IMR-90 (cell line): ENCODE measurements at regions not wholly inside any gene's neighbourhood (a gene's known extent, or its start where the extent isn't known, plus 50 kb on each side); places are given as distances from the start of the nearest gene placed in this dataset.

Experiments
- ATAC-seq: fragments of 200-7000 bp; cut with Tn5 transposase; 2 replicates; pipeline ENCODE4 v1.9.1; 2020; ENCODE audit warnings: low read depth, mild to moderate bottlenecking, moderate library complexity
- BruUV-seq: library from RNA; stranded (reverse); fragments of 400-500 nt; replicated peaks from 2 replicates; lab custom pipeline; 2021; lab: Mats Ljungman, UMichigan
- CTCF ChIA-PET: fragments of 300-600 bp; formaldehyde crosslinking; extraction: SDS; loops from one replicate; lab custom pipeline; 2021; ENCODE audit warnings: antibody characterized with exemption; lab: Yijun Ruan, JAX
- POLR2A ChIA-PET: fragments of 300-600 bp; sonication (Branson Sonifier 250); formaldehyde crosslinking; loops from one replicate; lab custom pipeline; 2022; ENCODE audit warnings: antibody characterized with exemption; ENCODE audit not compliant: unreplicated experiment; lab: Charles Lee
- DNase-seq: peaks from one replicate; pipeline ENCODE4 v3.0.0; 2013
- H2AFZ ChIP-seq: replicated peaks from 2 replicates; pipeline ENCODE3; 2013; ENCODE audit warnings: low read length, mild to moderate bottlenecking; ENCODE audit not compliant: poor library complexity
- H2AK5ac ChIP-seq: 2 replicates; pipeline ENCODE4 v1.6.1; 2013; ENCODE audit warnings: low read depth, low read length, inconsistent platforms
- H2AK9ac ChIP-seq: replicated peaks from 2 replicates; pipeline ENCODE3; 2013; ENCODE audit warnings: mild to moderate bottlenecking, low read depth, low read length, moderate library complexity; ENCODE audit not compliant: poor library complexity
- H2BK120ac ChIP-seq: 2 replicates; pipeline ENCODE4 v1.6.1; 2013; ENCODE audit warnings: low read depth, low read length, inconsistent platforms
- H2BK15ac ChIP-seq: 3 replicates; pipeline ENCODE4 v1.6.1; 2013; ENCODE audit warnings: low read depth, low read length, inconsistent platforms
- H2BK20ac ChIP-seq: 2 replicates; pipeline ENCODE4 v1.6.1; 2013; ENCODE audit warnings: low read depth, mild to moderate bottlenecking, inconsistent platforms, low read length, moderate library complexity
- H2BK5ac ChIP-seq: 2 replicates; pipeline ENCODE4 v1.6.1; 2013; ENCODE audit warnings: mild to moderate bottlenecking, low read depth, low read length, inconsistent platforms; ENCODE audit not compliant: poor library complexity, severe bottlenecking
- H3K14ac ChIP-seq: replicated peaks from 2 replicates; pipeline ENCODE4 v1.6.1; 2013; ENCODE audit warnings: low read depth, low read length, inconsistent platforms
- H3K18ac ChIP-seq: 2 replicates; pipeline ENCODE4 v1.6.1; 2013; ENCODE audit warnings: low read depth, low read length, control low read depth
- H3K23ac ChIP-seq: 2 replicates; pipeline ENCODE4 v1.6.1; 2013; ENCODE audit warnings: low read depth, low read length, inconsistent platforms
- H3K27ac ChIP-seq: 2 replicates; pipeline ENCODE4 v1.5.1; 2013; ENCODE audit warnings: mild to moderate bottlenecking, control low read depth, low read length; ENCODE audit not compliant: insufficient read depth
- H3K27me3 ChIP-seq: 2 replicates; pipeline ENCODE4 v1.6.1; 2013; ENCODE audit warnings: low read length; ENCODE audit not compliant: control insufficient read depth, insufficient read depth
- H3K36me3 ChIP-seq: 2 replicates; pipeline ENCODE4 v1.6.1; 2013; ENCODE audit warnings: low read length, mixed read lengths; ENCODE audit not compliant: control insufficient read depth, insufficient read depth
- H3K4ac ChIP-seq: 2 replicates; pipeline ENCODE4 v1.6.1; 2013; ENCODE audit warnings: low read depth, low read length, inconsistent platforms
- H3K4me1 ChIP-seq: 2 replicates; pipeline ENCODE4 v1.6.1; 2013; ENCODE audit warnings: low read length, mixed read lengths; ENCODE audit not compliant: control insufficient read depth, insufficient read depth
- H3K4me2 ChIP-seq: 2 replicates; pipeline ENCODE4 v1.6.1; 2013; ENCODE audit warnings: low read depth, mild to moderate bottlenecking, control low read depth, low read length, moderate library complexity
- H3K4me3 ChIP-seq: 2 replicates; pipeline ENCODE4 v1.5.1; 2013; ENCODE audit warnings: low read depth, mild to moderate bottlenecking, control low read depth, low read length, moderate library complexity; ENCODE audit not compliant: insufficient read depth
- H3K56ac ChIP-seq: 2 replicates; pipeline ENCODE4 v1.6.1; 2013; ENCODE audit warnings: low read length, inconsistent platforms; ENCODE audit not compliant: insufficient read depth; ENCODE audit errors: extremely low read depth
- H3K79me1 ChIP-seq, 2 experiments: 2 replicates each; pipeline ENCODE4 v1.6.1; 2013; ENCODE audit warnings: low read length in 2 of 2, inconsistent platforms in 1 of 2, low read depth in 1 of 2
- H3K9ac ChIP-seq: 2 replicates; pipeline ENCODE4 v1.6.1; 2013; ENCODE audit warnings: low read depth, low read length, control low read depth
- H3K9me1 ChIP-seq: 2 replicates; pipeline ENCODE4 v1.6.1; 2013; ENCODE audit warnings: low read length, inconsistent platforms; ENCODE audit not compliant: insufficient read depth
- H3K9me3 ChIP-seq: 2 replicates; pipeline ENCODE4 v1.6.1; 2013; ENCODE audit warnings: low read length; ENCODE audit not compliant: control insufficient read depth, insufficient read depth
- H4K20me1 ChIP-seq: 2 replicates; pipeline ENCODE4 v1.6.1; 2013; ENCODE audit warnings: low read length, inconsistent platforms; ENCODE audit not compliant: insufficient read depth
- H4K5ac ChIP-seq: 2 replicates; pipeline ENCODE4 v1.6.1; 2013; ENCODE audit warnings: mild to moderate bottlenecking, low read depth, low read length, control low read depth
- H4K8ac ChIP-seq, 2 experiments: 2 replicates each; pipeline ENCODE4 v1.6.1; 2013; ENCODE audit warnings: low read depth in 2 of 2, low read length in 2 of 2, control low read depth in 1 of 2, inconsistent platforms in 1 of 2
- H4K91ac ChIP-seq: 2 replicates; pipeline ENCODE4 v1.6.1; 2013; ENCODE audit warnings: low read depth, low read length, inconsistent platforms; ENCODE audit not compliant: insufficient read depth
- BHLHE40 ChIP-seq: fragments of 150-350 bp; IDR thresholded peaks from 2 replicates; pipeline ENCODE4 v1.6.1; 2016; ENCODE audit warnings: mild to moderate bottlenecking, low read depth, low read length
- CEBPB ChIP-seq: IDR thresholded peaks from 2 replicates; pipeline ENCODE4 v1.6.1; 2012; ENCODE audit warnings: low read depth, low read length, improper control_type of control experiment
- CHD1 ChIP-seq: IDR thresholded peaks from 2 replicates; pipeline ENCODE4 v1.6.1; 2012; ENCODE audit warnings: low read depth, low read length, improper control_type of control experiment
- CTCF ChIP-seq: conservative IDR thresholded peaks from 2 replicates; pipeline ENCODE4 v1.5.1; 2012; ENCODE audit warnings: mild to moderate bottlenecking, low read depth, low read length, improper control_type of control experiment
- ELK1 ChIP-seq: fragments of 150-350 bp; IDR thresholded peaks from 2 replicates; pipeline ENCODE4 v1.6.1; 2016; ENCODE audit warnings: low read depth, mild to moderate bottlenecking, low read length, moderate library complexity, borderline replicate concordance
- FOS ChIP-seq: fragments of 150-350 bp; IDR thresholded peaks from 2 replicates; pipeline ENCODE4 v1.6.1; 2016; ENCODE audit warnings: low read depth, low read length
- MAFK ChIP-seq: IDR thresholded peaks from 2 replicates; pipeline ENCODE4 v1.6.1; 2012; ENCODE audit warnings: low read depth, low read length, improper control_type of control experiment
- MAZ ChIP-seq: IDR thresholded peaks from 2 replicates; pipeline ENCODE4 v1.6.1; 2012; ENCODE audit warnings: low read depth, mild to moderate bottlenecking, low read length, improper control_type of control experiment, moderate library complexity, borderline replicate concordance
- MXI1 ChIP-seq: IDR thresholded peaks from 2 replicates; pipeline ENCODE4 v1.6.1; 2012; ENCODE audit warnings: low read depth, mild to moderate bottlenecking, low read length, moderate library complexity, borderline replicate concordance
- NFE2L2 ChIP-seq: fragments of 150-350 bp; IDR thresholded peaks from 2 replicates; pipeline ENCODE4 v1.6.1; 2016; ENCODE audit warnings: low read depth, mild to moderate bottlenecking, low read length
- POLR2A ChIP-seq: IDR thresholded peaks from 2 replicates; pipeline ENCODE4 v1.6.1; 2012; ENCODE audit warnings: mild to moderate bottlenecking, low read depth, low read length
- RAD21 ChIP-seq: IDR thresholded peaks from 2 replicates; pipeline ENCODE4 v1.6.1; 2012; ENCODE audit warnings: low read length, improper control_type of control experiment
- RCOR1 ChIP-seq: IDR thresholded peaks from 2 replicates; pipeline ENCODE4 v1.6.1; 2012; ENCODE audit warnings: mild to moderate bottlenecking, low read length, improper control_type of control experiment; ENCODE audit not compliant: insufficient replicate concordance
- RFX5 ChIP-seq: IDR thresholded peaks from 2 replicates; pipeline ENCODE4 v1.8.0; 2012; ENCODE audit warnings: low read depth, mild to moderate bottlenecking, low read length, moderate library complexity
- SMC3 ChIP-seq: fragments of 150-350 bp; IDR thresholded peaks from 2 replicates; pipeline ENCODE4 v1.6.1; 2016; ENCODE audit warnings: low read depth, mild to moderate bottlenecking, antibody characterized with exemption, low read length, moderate library complexity
- USF2 ChIP-seq: fragments of 150-350 bp; IDR thresholded peaks from 2 replicates; pipeline ENCODE4 v1.6.1; 2017; ENCODE audit warnings: mild to moderate bottlenecking, antibody characterized with exemption, low read length, low read depth
- WGBS, 2 experiments: methylation state at CpG; one replicate each; pipeline versions ENCODE4 v1.1.5 to v1.1.7; 2013; ENCODE audit warnings: missing lambda C conversion rate in 2 of 2; ENCODE audit not compliant: insufficient read length in 1 of 2; ENCODE audit errors: extremely low coverage in 2 of 2; 5-methylcytosine and 5-hydroxymethylcytosine counted together
- dilution Hi-C: fragments of 300-500 bp; cut with HindIII; formaldehyde crosslinking; loops from one replicate; pipeline ENCODE4 v1.14.3; 2018; ENCODE audit warnings: low sequenced_read_pairs; ENCODE audit not compliant: unreplicated experiment
- in situ Hi-C: fragments of 300-500 bp; cut with MboI; formaldehyde crosslinking; loops from 3 replicates; pipeline ENCODE4 v1.14.3; 2019; ENCODE audit warnings: low sequenced_read_pairs, inconsistent platforms, mixed read lengths
- intact Hi-C: fragments of 100-400 bp; cut with micrococcal nuclease; formaldehyde crosslinking; loops from 2 replicates; pipeline ENCODE4 v1.10.0; 2022

GRCh38 chr3:159776779-159777178 is 211.9 kb upstream of the IL12A start:
- H2BK5ac ChIP-seq: peak overlapping the region; percentile 83
- peak overlapping the region; percentile 94 for H4K5ac ChIP-seq
- H3K27ac ChIP-seq: peak overlapping the region; percentile 78
- H3K27me3 ChIP-seq: no peaks in the 10 kb centered on the region
- ATAC-seq (no peak), DNase-seq (no peak)
- ChIA-PET CTCF (interaction anchor here (1.2 to 1.6 kb wide), 2 partner anchors 28 to 156 kb away, joined by 3 to 4 read pairs; no protein-coding TSS in a partner anchor), POLR2A (no interaction called here)
- no TSS peak for BruUV-seq
- H3K14ac ChIP-seq: peak overlapping the region; percentile 81
- peaks cover 17% of the 10 kb centered on the region for H3K4me1 ChIP-seq
- peak overlapping the region; percentile 93 for H2AK5ac ChIP-seq
- H3K23ac ChIP-seq: peak overlapping the region; percentile 87; the same call in 1 of the 2 replicates
- no peak overlapping the region for H3K4me3 ChIP-seq
- no peak overlapping the region for H2AFZ ChIP-seq
- WGBS, 2 experiments: no CpG with 5 or more reads among the region's 4 CpGs
- H3K36me3 ChIP-seq: peaks cover 2% of the 10 kb centered on the region
- peaks cover 20 to 57% of the 10 kb centered on the region in 2 experiments for H3K79me1 ChIP-seq
- H2BK120ac ChIP-seq: peak overlapping the region; percentile 75
- peak overlapping the region; percentile 98 for H2BK15ac ChIP-seq
- H2AK9ac ChIP-seq: no peak overlapping the region
- peak overlapping the region; percentile 17; the same call in 1 of the 2 replicates for H3K56ac ChIP-seq
- peak overlapping the region; percentile 29; the same call in 1 of the 2 replicates for H3K9ac ChIP-seq
- peaks cover 12% of the 10 kb centered on the region; the same call in 1 of the 2 replicates for H4K20me1 ChIP-seq
- no peaks in the 10 kb centered on the region for H3K9me3 ChIP-seq
- in situ Hi-C loops (no loop called here), dilution Hi-C loops (no loop called here), intact Hi-C loops (loop anchor here (1.0 kb wide), 1 partner anchor 9 kb away; no protein-coding TSS in a partner anchor)
- H4K91ac ChIP-seq: peak overlapping the region; percentile 59
- H2BK20ac ChIP-seq: peak overlapping the region; percentile 11; the same call in 1 of the 2 replicates
- H3K4me2 ChIP-seq: peak overlapping the region; percentile 19; the same call in 1 of the 2 replicates
- TF ChIP-seq CEBPB (no peak), RAD21 (no peak), RCOR1 (no peak), MAFK (no peak), MAZ (no peak), NFE2L2 (no peak), ELK1 (no peak), POLR2A (no peak), USF2 (no peak), MXI1 (no peak), FOS (no peak), RFX5 (no peak), BHLHE40 (no peak), CHD1 (no peak), CTCF (no peak), SMC3 (no peak)
- peaks cover 16% of the 10 kb centered on the region for H3K9me1 ChIP-seq
- peak overlapping the region; percentile 85 for H3K18ac ChIP-seq
- peak overlapping the region; percentile 59 for H3K4ac ChIP-seq
- H4K8ac ChIP-seq: peak overlapping the region in 1 of 2 experiments; percentile 60; a peak in 1 of 4 replicates
